ENCODE measurements at regions not wholly inside any gene's neighbourhood (a gene's known extent, or its start where the extent isn't known, plus 50 kb on each side); places are given as distances from the start of the nearest gene placed in this dataset.

GRCh38 chr13:33745370-33746324 lies 72.3 kb upstream of the RFC3 start:
- H3K4me1 Mint-ChIP-seq, result peaks cover 15% of the 10 kb centered on the region
- H3K36me3 Mint-ChIP-seq, result no peaks in the 10 kb centered on the region
- ATAC-seq (ENCODE audit: low read depth) (no peak), DNase-seq (no peak)
- H3K27ac Mint-ChIP-seq, result no peak overlapping the region
- no peak overlapping the region for H3K4me3 Mint-ChIP-seq
- H3K9me3 Mint-ChIP-seq, result peaks cover 3% of the 10 kb centered on the region
- peaks cover 3% of the 10 kb centered on the region for H3K27me3 Mint-ChIP-seq
- POLR2A ChIA-PET, result no interaction called here

GRCh38 chr13:33746867-33747266 lies 71.1 kb upstream of the RFC3 start:
- H3K27ac Mint-ChIP-seq, result no peak overlapping the region
- H3K36me3 Mint-ChIP-seq, result no peaks in the 10 kb centered on the region
- H3K27me3 Mint-ChIP-seq, result peaks cover 3% of the 10 kb centered on the region
- H3K4me1 Mint-ChIP-seq, result peaks cover 15% of the 10 kb centered on the region
- ATAC-seq (ENCODE audit: low read depth), result no peak
- peaks cover under 1% of the 10 kb centered on the region for H3K9me3 Mint-ChIP-seq
- POLR2A ChIA-PET, result no interaction called here
- no peak for DNase-seq
- no peak overlapping the region for H3K4me3 Mint-ChIP-seq

- no peaks in the 10 kb centered on the region for H3K36me3 Mint-ChIP-seq
- no peak overlapping the region for H3K4me3 Mint-ChIP-seq
- no peak overlapping the region for H3K27ac Mint-ChIP-seq
- H3K9me3 Mint-ChIP-seq, result no peaks in the 10 kb centered on the region
- no peaks in the 10 kb centered on the region for H3K4me1 Mint-ChIP-seq
- ATAC-seq (ENCODE audit: low read depth) (no peak), DNase-seq (no peak)
- peaks cover 3% of the 10 kb centered on the region for H3K27me3 Mint-ChIP-seq
- POLR2A ChIA-PET, result no interaction called here
Observed at GRCh38 chr13:33751151-33751550, 66.8 kb upstream of the RFC3 start.

GRCh38 chr13:33752094-33752493 lies 65.9 kb upstream of the RFC3 start:
- ATAC-seq (ENCODE audit: low read depth) (no peak), DNase-seq (no peak)
- H3K4me3 Mint-ChIP-seq, result no peak overlapping the region
- POLR2A ChIA-PET, result no interaction called here
- H3K27me3 Mint-ChIP-seq, result peaks cover 3% of the 10 kb centered on the region
- no peaks in the 10 kb centered on the region for H3K9me3 Mint-ChIP-seq
- H3K4me1 Mint-ChIP-seq, result no peaks in the 10 kb centered on the region
- H3K36me3 Mint-ChIP-seq, result no peaks in the 10 kb centered on the region
- no peak overlapping the region for H3K27ac Mint-ChIP-seq

GRCh38 chr13:33752597-33752996 lies 65.4 kb upstream of the RFC3 start:
- H3K27me3 Mint-ChIP-seq, result peaks cover 3% of the 10 kb centered on the region
- H3K4me3 Mint-ChIP-seq, result no peak overlapping the region
- DNase-seq (no peak), ATAC-seq (ENCODE audit: low read depth) (no peak)
- no peaks in the 10 kb centered on the region for H3K36me3 Mint-ChIP-seq
- no peak overlapping the region for H3K27ac Mint-ChIP-seq
- H3K4me1 Mint-ChIP-seq, result no peaks in the 10 kb centered on the region
- POLR2A ChIA-PET, result no interaction called here
- H3K9me3 Mint-ChIP-seq, result no peaks in the 10 kb centered on the region

GRCh38 chr13:33756929-33757328 lies 61.0 kb upstream of the RFC3 start:
- Mint-ChIP-seq H3K9me3 (no peaks in the 10 kb centered on the region), H3K4me3 (no peak overlapping the region), H3K27ac (no peak overlapping the region), H3K4me1 (no peaks in the 10 kb centered on the region), H3K27me3 (no peaks in the 10 kb centered on the region), H3K36me3 (no peaks in the 10 kb centered on the region)
- DNase-seq, result no peak
- POLR2A ChIA-PET, result no interaction called here
- ATAC-seq (ENCODE audit: low read depth), result no peak

- POLR2A ChIA-PET, result no interaction called here
Observed at GRCh38 chr13:33757713-33758112, 60.2 kb upstream of the RFC3 start.

GRCh38 chr13:33758113-33758512 lies 59.8 kb upstream of the RFC3 start:
- no peak for DNase-seq
- no peaks in the 10 kb centered on the region for H3K4me1 Mint-ChIP-seq
- no peaks in the 10 kb centered on the region for H3K27me3 Mint-ChIP-seq
- H3K4me3 Mint-ChIP-seq, result no peak overlapping the region
- POLR2A ChIA-PET, result no interaction called here
- H3K27ac Mint-ChIP-seq, result no peak overlapping the region
- H3K9me3 Mint-ChIP-seq, result no peaks in the 10 kb centered on the region
- no peak for ATAC-seq (ENCODE audit: low read depth)
- H3K36me3 Mint-ChIP-seq, result no peaks in the 10 kb centered on the region

More at GRCh38 chr13:33757713-33758112, 60.2 kb upstream of the RFC3 start:
- Mint-ChIP-seq H3K27me3 (no peaks in the 10 kb centered on the region), H3K4me3 (no peak overlapping the region), H3K9me3 (no peaks in the 10 kb centered on the region), H3K27ac (no peak overlapping the region), H3K4me1 (no peaks in the 10 kb centered on the region), H3K36me3 (no peaks in the 10 kb centered on the region)
- ATAC-seq (ENCODE audit: low read depth) (no peak), DNase-seq (no peak)

- no peak overlapping the region for H3K27ac Mint-ChIP-seq
- no peaks in the 10 kb centered on the region for H3K36me3 Mint-ChIP-seq
- H3K4me1 Mint-ChIP-seq, result no peaks in the 10 kb centered on the region
- H3K27me3 Mint-ChIP-seq, result peaks cover 10% of the 10 kb centered on the region
- no peak for ATAC-seq (ENCODE audit: low read depth)
- no peaks in the 10 kb centered on the region for H3K9me3 Mint-ChIP-seq
- no peak for DNase-seq
- POLR2A ChIA-PET, result no interaction called here
- H3K4me3 Mint-ChIP-seq, result no peak overlapping the region
Observed at GRCh38 chr13:33761740-33762139, 56.2 kb upstream of the RFC3 start.

- H3K4me1 Mint-ChIP-seq, result no peaks in the 10 kb centered on the region
- no peak overlapping the region for H3K27ac Mint-ChIP-seq
- H3K9me3 Mint-ChIP-seq, result peaks cover 2% of the 10 kb centered on the region
- H3K4me3 Mint-ChIP-seq, result no peak overlapping the region
- DNase-seq (no peak), ATAC-seq (ENCODE audit: low read depth) (no peak)
- H3K27me3 Mint-ChIP-seq, result peaks cover 10% of the 10 kb centered on the region
- POLR2A ChIA-PET, result no interaction called here
- no peaks in the 10 kb centered on the region for H3K36me3 Mint-ChIP-seq
Observed at GRCh38 chr13:33763021-33763420, 54.9 kb upstream of the RFC3 start.

- Mint-ChIP-seq H3K27ac (no peak overlapping the region), H3K4me3 (no peak overlapping the region), H3K36me3 (no peaks in the 10 kb centered on the region), H3K9me3 (peaks cover 4% of the 10 kb centered on the region), H3K27me3 (peaks cover 10% of the 10 kb centered on the region), H3K4me1 (no peaks in the 10 kb centered on the region)
- ATAC-seq (ENCODE audit: low read depth), result no peak
- no peak for DNase-seq
- POLR2A ChIA-PET, result no interaction called here
Observed at GRCh38 chr13:33764716-33765115, 53.2 kb upstream of the RFC3 start.

GRCh38 chr13:33766329-33767123 lies 51.4 kb upstream of the RFC3 start:
- no peaks in the 10 kb centered on the region for H3K4me1 Mint-ChIP-seq
- POLR2A ChIA-PET, result no interaction called here
- peaks cover 4% of the 10 kb centered on the region for H3K9me3 Mint-ChIP-seq
- ATAC-seq (ENCODE audit: low read depth) (no peak), DNase-seq (no peak)
- H3K27ac Mint-ChIP-seq, result no peak overlapping the region
- H3K27me3 Mint-ChIP-seq, result peaks cover 10% of the 10 kb centered on the region
- no peak overlapping the region for H3K4me3 Mint-ChIP-seq
- no peaks in the 10 kb centered on the region for H3K36me3 Mint-ChIP-seq

- peaks cover 10% of the 10 kb centered on the region for H3K27me3 Mint-ChIP-seq
- no peak overlapping the region for H3K27ac Mint-ChIP-seq
- H3K4me3 Mint-ChIP-seq, result no peak overlapping the region
- DNase-seq, result no peak
- no peak for ATAC-seq (ENCODE audit: low read depth)
- H3K36me3 Mint-ChIP-seq, result no peaks in the 10 kb centered on the region
- H3K9me3 Mint-ChIP-seq, result peaks cover 4% of the 10 kb centered on the region
- POLR2A ChIA-PET, result no interaction called here
- H3K4me1 Mint-ChIP-seq, result no peaks in the 10 kb centered on the region
Observed at GRCh38 chr13:33767140-33767539, 50.8 kb upstream of the RFC3 start.
